Nephron progenitor cell (in vitro differentiated cells): ENCODE measurements at regions not wholly inside any gene's neighbourhood (a gene's known extent, or its start where the extent isn't known, plus 50 kb on each side); places are given as distances from the start of the nearest gene placed in this dataset.
"Not testable (repeated sequence)": the region's sequence is repeated elsewhere in the genome, so short reads cannot be mapped to it uniquely, and the experiment has no call there.

Experiments used
- DNase-seq: peaks from one replicate; pipeline ENCODE4 v3.0.0; 2021
- H3K27ac Mint-ChIP-seq: 2 replicates; pipeline ENCODE4 v1.8.0; 2021; ENCODE audit warnings: mild to moderate bottlenecking, moderate library complexity, mixed read lengths
- H3K27me3 Mint-ChIP-seq: 2 replicates; pipeline ENCODE4 v1.8.0; 2021; ENCODE audit warnings: mild to moderate bottlenecking, low read depth, mixed read lengths; ENCODE audit not compliant: poor library complexity
- H3K36me3 Mint-ChIP-seq: 2 replicates; pipeline ENCODE4 v1.8.0; 2021; ENCODE audit warnings: low read depth, mixed read lengths
- H3K4me1 Mint-ChIP-seq: 2 replicates; pipeline ENCODE4 v1.8.0; 2021; ENCODE audit warnings: mixed read lengths
- H3K4me3 Mint-ChIP-seq: 2 replicates; pipeline ENCODE4 v1.8.0; 2021; ENCODE audit warnings: mild to moderate bottlenecking, moderate library complexity, mixed read lengths
- H3K9me3 Mint-ChIP-seq: 2 replicates; pipeline ENCODE4 v1.8.0; 2021; ENCODE audit warnings: mild to moderate bottlenecking, moderate library complexity, mixed read lengths
- TF ChIP-seq, protein P1 (sequence below): fragments of 200-600 bp; sonication (generic); IDR thresholded peaks from 2 replicates; pipeline ENCODE4 v1.5.0; 2021; ENCODE audit warnings: antibody characterized with exemption

DNA sequence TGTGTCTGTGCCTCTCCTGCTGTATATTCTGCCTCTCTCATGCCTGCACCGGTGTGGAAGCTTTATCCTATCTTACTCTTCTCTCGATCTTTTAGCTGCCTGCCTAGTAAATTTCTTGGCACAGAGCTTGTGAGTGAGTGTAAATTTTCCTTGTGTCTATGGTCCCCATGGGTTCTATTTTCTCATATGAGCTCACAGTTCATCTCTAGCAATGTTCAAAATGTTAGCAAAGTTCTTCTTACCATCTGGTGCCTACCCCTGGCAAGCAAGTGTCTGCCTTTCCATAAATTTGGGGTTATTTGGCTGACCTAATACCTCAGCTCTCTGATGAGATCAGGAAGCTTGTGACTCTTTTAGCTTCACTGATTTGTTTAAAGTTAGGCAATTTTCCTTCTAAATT is 572.1 kb upstream of the BRINP3 start:
- Mint-ChIP-seq H3K27ac (no peak overlapping the region), H3K4me3 (no peak overlapping the region), H3K9me3 (no peaks in the 10 kb centered on the region), H3K4me1 (no peaks in the 10 kb centered on the region), H3K36me3 (no peaks in the 10 kb centered on the region), H3K27me3 (peaks cover 9% of the 10 kb centered on the region)
- no peak for DNase-seq
- TF ChIP-seq, protein P1, sequence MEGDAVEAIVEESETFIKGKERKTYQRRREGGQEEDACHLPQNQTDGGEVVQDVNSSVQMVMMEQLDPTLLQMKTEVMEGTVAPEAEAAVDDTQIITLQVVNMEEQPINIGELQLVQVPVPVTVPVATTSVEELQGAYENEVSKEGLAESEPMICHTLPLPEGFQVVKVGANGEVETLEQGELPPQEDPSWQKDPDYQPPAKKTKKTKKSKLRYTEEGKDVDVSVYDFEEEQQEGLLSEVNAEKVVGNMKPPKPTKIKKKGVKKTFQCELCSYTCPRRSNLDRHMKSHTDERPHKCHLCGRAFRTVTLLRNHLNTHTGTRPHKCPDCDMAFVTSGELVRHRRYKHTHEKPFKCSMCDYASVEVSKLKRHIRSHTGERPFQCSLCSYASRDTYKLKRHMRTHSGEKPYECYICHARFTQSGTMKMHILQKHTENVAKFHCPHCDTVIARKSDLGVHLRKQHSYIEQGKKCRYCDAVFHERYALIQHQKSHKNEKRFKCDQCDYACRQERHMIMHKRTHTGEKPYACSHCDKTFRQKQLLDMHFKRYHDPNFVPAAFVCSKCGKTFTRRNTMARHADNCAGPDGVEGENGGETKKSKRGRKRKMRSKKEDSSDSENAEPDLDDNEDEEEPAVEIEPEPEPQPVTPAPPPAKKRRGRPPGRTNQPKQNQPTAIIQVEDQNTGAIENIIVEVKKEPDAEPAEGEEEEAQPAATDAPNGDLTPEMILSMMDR, result no peak

GRCh38 chr1:191052888-191053287 is 575.2 kb upstream of the BRINP3 start:
- no peak for DNase-seq
- H3K9me3 Mint-ChIP-seq, result no peaks in the 10 kb centered on the region
- peaks cover 9% of the 10 kb centered on the region for H3K27me3 Mint-ChIP-seq
- no peaks in the 10 kb centered on the region for H3K4me1 Mint-ChIP-seq
- H3K36me3 Mint-ChIP-seq, result no peaks in the 10 kb centered on the region
- H3K4me3 Mint-ChIP-seq, result no peak overlapping the region
- no peak overlapping the region for H3K27ac Mint-ChIP-seq
- TF ChIP-seq, protein P1, result no peak

DNA sequence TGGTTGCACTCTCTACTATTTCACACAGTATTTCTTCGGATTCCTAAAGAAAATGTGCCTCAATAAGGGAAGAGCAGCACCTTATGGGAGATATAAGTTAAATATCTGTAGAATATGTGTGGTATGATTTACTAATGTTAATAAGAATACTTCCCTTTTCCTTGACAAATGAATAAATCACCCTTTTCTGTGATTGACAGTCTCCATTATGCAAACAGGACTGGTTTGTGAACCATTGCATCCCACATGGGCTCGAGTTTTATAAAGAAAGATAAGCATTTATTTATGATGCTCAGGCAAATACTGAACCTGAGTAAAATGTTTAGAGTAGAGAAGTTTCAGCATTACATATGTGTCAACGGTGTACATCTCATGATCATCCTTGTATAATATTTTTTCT is 587.7 kb upstream of the BRINP3 start:
- no peaks in the 10 kb centered on the region for H3K9me3 Mint-ChIP-seq
- H3K4me1 Mint-ChIP-seq, result no peaks in the 10 kb centered on the region
- H3K27ac Mint-ChIP-seq, result no peak overlapping the region
- TF ChIP-seq, protein P1, result no peak
- H3K4me3 Mint-ChIP-seq, result no peak overlapping the region
- no peaks in the 10 kb centered on the region for H3K27me3 Mint-ChIP-seq
- no peak for DNase-seq
- H3K36me3 Mint-ChIP-seq, result no peaks in the 10 kb centered on the region

GRCh38 chr1:191065771-191066170 is 588.1 kb upstream of the BRINP3 start:
- no peak for DNase-seq
- TF ChIP-seq, protein P1, result no peak
- H3K9me3 Mint-ChIP-seq, result no peaks in the 10 kb centered on the region
- no peak overlapping the region for H3K4me3 Mint-ChIP-seq
- no peaks in the 10 kb centered on the region for H3K27me3 Mint-ChIP-seq
- no peaks in the 10 kb centered on the region for H3K36me3 Mint-ChIP-seq
- H3K27ac Mint-ChIP-seq, result no peak overlapping the region
- no peaks in the 10 kb centered on the region for H3K4me1 Mint-ChIP-seq

DNA sequence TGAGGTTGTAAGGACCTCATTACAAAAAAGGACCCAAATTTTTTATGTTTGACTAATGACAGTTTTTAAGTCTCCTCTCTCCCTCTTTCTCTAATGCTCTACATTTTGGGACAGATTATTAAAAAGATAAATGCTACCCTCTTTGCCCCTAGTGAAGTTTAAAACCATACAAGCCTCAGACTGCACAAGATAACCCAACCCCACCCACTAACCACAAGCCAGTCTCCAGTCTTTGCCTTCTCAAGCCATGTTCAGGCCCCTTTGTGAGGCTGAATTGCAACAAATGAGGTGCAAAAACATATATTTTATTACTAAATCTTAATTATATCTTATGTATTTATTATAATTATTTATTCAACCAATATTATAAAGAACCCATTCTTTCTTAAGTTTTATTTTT is 597.2 kb upstream of the BRINP3 start:
- Mint-ChIP-seq H3K9me3 (peaks cover 8% of the 10 kb centered on the region), H3K4me3 (no peak overlapping the region), H3K27ac (no peak overlapping the region), H3K36me3 (no peaks in the 10 kb centered on the region), H3K4me1 (no peaks in the 10 kb centered on the region), H3K27me3 (no peaks in the 10 kb centered on the region)
- TF ChIP-seq, protein P1, result no peak
- DNase-seq, result no peak

GRCh38 chr1:191083090-191083489 is 605.4 kb upstream of the BRINP3 start:
- not testable (repeated sequence) for DNase-seq, H3K36me3 Mint-ChIP-seq, H3K27me3 Mint-ChIP-seq, H3K4me3 Mint-ChIP-seq, H3K27ac Mint-ChIP-seq, H3K4me1 Mint-ChIP-seq
- H3K9me3 Mint-ChIP-seq, result peaks cover 16% of the 10 kb centered on the region

- H3K4me3 Mint-ChIP-seq, result no peak overlapping the region
- H3K9me3 Mint-ChIP-seq, result peaks cover 7% of the 10 kb centered on the region
- H3K4me1 Mint-ChIP-seq, result no peaks in the 10 kb centered on the region
- DNase-seq, result no peak
- TF ChIP-seq, protein P1, result no peak
- H3K27me3 Mint-ChIP-seq, result no peaks in the 10 kb centered on the region
- no peak overlapping the region for H3K27ac Mint-ChIP-seq
- no peaks in the 10 kb centered on the region for H3K36me3 Mint-ChIP-seq
These were observed 607.5 kb upstream of the BRINP3 start for GRCh38 chr1:191085121-191085520.
